HCT116 (cell line): ENCODE measurements at regions not wholly inside any gene's neighbourhood (a gene's known extent, or its start where the extent isn't known, plus 50 kb on each side); places are given as distances from the start of the nearest gene placed in this dataset.

Experiments used
- ATAC-seq: fragments of 200-7000 bp; cut with Tn5 transposase; 2 replicates; pipeline ENCODE4 v1.9.1; 2020; ENCODE audit warnings: mild to moderate bottlenecking, moderate library complexity
- BruUV-seq: library from RNA; stranded (reverse); fragments of 400-500 nt; replicated peaks from 2 replicates; lab custom pipeline; 2021; lab: Mats Ljungman, UMichigan
- CTCF ChIA-PET: fragments of 300-600 bp; sonication (Branson Sonifier 250); formaldehyde crosslinking; loops from one replicate; lab custom pipeline; 2021; ENCODE audit warnings: antibody characterized with exemption; lab: Charles Lee
- POLR2A ChIA-PET: fragments of 300-600, 350-600 bp; sonication (Branson Sonifier 250); formaldehyde crosslinking; loops from one replicate; lab custom pipeline; 2021; ENCODE audit warnings: antibody characterized with exemption; lab: Charles Lee
- RAD21 ChIA-PET, 2 experiments: fragments of 300-600 bp; sonication (Branson Sonifier 250); formaldehyde crosslinking; loops; one replicate each; lab custom pipeline; 2023; ENCODE audit warnings: low total read pairs in 2 of 2; ENCODE audit not compliant: uncharacterized antibody in 2 of 2, unreplicated experiment in 2 of 2, low non-redundant PET in 1 of 2; lab: Charles Lee
- DNase-seq: peaks from one replicate; pipeline ENCODE4 v3.0.0-alpha.2; 2010; ENCODE audit warnings: low read depth, low spot score
- H2AFZ ChIP-seq: fragments of 200-600 bp; shearing (Covaris generic), sonication (generic); 2 replicates; pipeline ENCODE4 v1.6.1; 2017; ENCODE audit warnings: low read depth, mixed run types, mixed read lengths, antibody characterized with exemption, low read length; ENCODE audit not compliant: poor library complexity, severe bottlenecking
- H3K27ac ChIP-seq: 2 replicates; pipeline ENCODE4 v1.5.1; 2012; ENCODE audit warnings: low read depth, low read length
- H3K27me3 ChIP-seq: fragments of 200-600 bp; sonication (generic); 2 replicates; pipeline ENCODE4 v1.6.1; 2016; ENCODE audit warnings: mixed run types, low read length, mixed read lengths; ENCODE audit not compliant: insufficient read depth
- H3K36me3 ChIP-seq, 2 experiments: fragments of 200-500 bp in 1 of 2; fragments of 200-600 bp in 1 of 2; sonication (Bioruptor generic) in 1 of 2; sonication (generic) in 1 of 2; 2 replicates each; pipeline versions ENCODE4 v1.5.1 to v1.6.1; 2014 to 2016; ENCODE audit warnings: low read length in 2 of 2, inconsistent platforms in 1 of 2, mixed read lengths in 1 of 2, mixed run types in 1 of 2; ENCODE audit not compliant: insufficient read depth in 2 of 2, control insufficient read depth in 1 of 2
- H3K4me1 ChIP-seq, 2 experiments: fragments of 200-600 bp in 1 of 2; sonication (generic) in 1 of 2; 2 replicates each; pipeline versions ENCODE4 v1.5.1 to v1.6.1; 2012 to 2017; ENCODE audit warnings: low read length in 2 of 2, inconsistent platforms in 1 of 2, mild to moderate bottlenecking in 1 of 2, mixed read lengths in 1 of 2, mixed run types in 1 of 2, moderate library complexity in 1 of 2; ENCODE audit not compliant: insufficient read depth in 2 of 2, control insufficient read depth in 1 of 2
- H3K4me2 ChIP-seq: fragments of 200-600 bp; sonication (generic); 2 replicates; pipeline ENCODE4 v1.6.1; 2017; ENCODE audit warnings: mixed run types, low read length, mixed read lengths
- H3K4me3 ChIP-seq, 2 experiments: fragments of 200-600 bp in 1 of 2; sonication (generic) in 1 of 2; replicated peaks in 1 of 2; 2 replicates each; pipeline ENCODE4 v1.5.1; 2011 to 2016; ENCODE audit warnings: low read length in 2 of 2, control low read depth in 1 of 2, low read depth in 1 of 2, mild to moderate bottlenecking in 1 of 2, mixed read lengths in 1 of 2, mixed run types in 1 of 2
- H3K79me2 ChIP-seq: fragments of 200-600 bp; sonication (generic); 2 replicates; pipeline ENCODE4 v1.6.1; 2017; ENCODE audit warnings: mild to moderate bottlenecking, mixed run types, low read length, moderate library complexity, mixed read lengths; ENCODE audit not compliant: insufficient read depth
- H3K9ac ChIP-seq: fragments of 200-600 bp; sonication (generic); 2 replicates; pipeline ENCODE4 v1.6.1; 2016; ENCODE audit warnings: low read length, mixed read lengths
- H3K9me2 ChIP-seq: fragments of 200-600 bp; sonication (generic), shearing (Covaris generic); 2 replicates; pipeline ENCODE4 v1.6.1; 2017; ENCODE audit warnings: mixed run types, mild to moderate bottlenecking, moderate library complexity; ENCODE audit not compliant: insufficient read depth
- H3K9me3 ChIP-seq, 2 experiments: fragments of 200-500 bp in 1 of 2; fragments of 200-600 bp in 1 of 2; sonication (Bioruptor generic) in 1 of 2; sonication (generic) in 1 of 2; 2 replicates each; pipeline ENCODE4 v1.6.1; 2014 to 2017; ENCODE audit warnings: low read length in 2 of 2, mixed read lengths in 2 of 2, inconsistent platforms in 1 of 2, low read depth in 1 of 2, mild to moderate bottlenecking in 1 of 2, mixed run types in 1 of 2, moderate library complexity in 1 of 2; ENCODE audit not compliant: control insufficient read depth in 1 of 2, insufficient read depth in 1 of 2
- H4K20me1 ChIP-seq: fragments of 200-600 bp; sonication (generic), shearing (Covaris generic); 2 replicates; pipeline ENCODE4 v1.6.1; 2017; ENCODE audit warnings: mixed run types, mild to moderate bottlenecking, moderate library complexity; ENCODE audit not compliant: insufficient read depth
- CBX3 ChIP-seq: IDR thresholded peaks from 2 replicates; pipeline ENCODE4 v1.6.1; 2012; ENCODE audit warnings: low read depth
- ELF1 ChIP-seq: IDR thresholded peaks from 2 replicates; pipeline ENCODE4 v1.6.1; 2012; ENCODE audit warnings: low read depth, borderline replicate concordance
- EZH2phosphoT487 ChIP-seq: fragments of 200-600 bp; IDR thresholded peaks from 2 replicates; pipeline ENCODE4 v1.6.1; 2018; ENCODE audit warnings: antibody characterized with exemption, borderline replicate concordance
- JUND ChIP-seq: IDR thresholded peaks from 2 replicates; pipeline ENCODE4 v1.6.1; 2012
- POLR2A ChIP-seq: IDR thresholded peaks from 2 replicates; pipeline ENCODE4 v1.7.0; 2011; ENCODE audit warnings: borderline replicate concordance; ENCODE audit not compliant: insufficient read depth, insufficient read length; ENCODE audit errors: extremely low read depth
- POLR2AphosphoS5 ChIP-seq: IDR thresholded peaks from 2 replicates; pipeline ENCODE4 v1.6.1; 2011; ENCODE audit warnings: mild to moderate bottlenecking, low read depth, low read length, moderate library complexity
- RAD21 ChIP-seq: IDR thresholded peaks from 2 replicates; pipeline ENCODE4 v1.6.1; 2012; ENCODE audit warnings: low read depth, mild to moderate bottlenecking
- SIN3A ChIP-seq: IDR thresholded peaks from 2 replicates; pipeline ENCODE4 v1.6.1; 2012; ENCODE audit warnings: low read depth
- SP1 ChIP-seq: IDR thresholded peaks from 2 replicates; pipeline ENCODE4 v1.6.1; 2012; ENCODE audit warnings: low read depth
- SRF ChIP-seq: IDR thresholded peaks from 2 replicates; pipeline ENCODE4 v1.6.1; 2012; ENCODE audit warnings: low read depth
- TCF7L2 ChIP-seq: IDR thresholded peaks from 2 replicates; pipeline ENCODE4 v1.7.0; 2011; ENCODE audit warnings: borderline replicate concordance, inconsistent platforms; ENCODE audit not compliant: insufficient read depth, insufficient read length; ENCODE audit errors: extremely low read depth
- YY1 ChIP-seq: IDR thresholded peaks from 2 replicates; pipeline ENCODE4 v1.6.1; 2011; ENCODE audit warnings: low read length, low read depth, moderate library complexity, mild to moderate bottlenecking; ENCODE audit not compliant: insufficient replicate concordance; ENCODE audit errors: extremely low read depth
- ZFX ChIP-seq: fragments of 450-650 bp; IDR thresholded peaks from 2 replicates; pipeline ENCODE4 v1.6.1; 2017
- intact Hi-C: fragments of 100-400 bp; cut with micrococcal nuclease; formaldehyde crosslinking; loops from 2 replicates; pipeline ENCODE4 v1.10.0; 2022
- TF ChIP-seq, protein P1 (sequence below): IDR thresholded peaks from 2 replicates; pipeline ENCODE4 v1.6.1; 2011; ENCODE audit warnings: mild to moderate bottlenecking, low read length, moderate library complexity; ENCODE audit not compliant: insufficient replicate concordance; ENCODE audit errors: extremely low read depth
- TF ChIP-seq, protein P2 (sequence below): IDR thresholded peaks from 2 replicates; pipeline ENCODE4 v1.6.1; 2012

DNA sequence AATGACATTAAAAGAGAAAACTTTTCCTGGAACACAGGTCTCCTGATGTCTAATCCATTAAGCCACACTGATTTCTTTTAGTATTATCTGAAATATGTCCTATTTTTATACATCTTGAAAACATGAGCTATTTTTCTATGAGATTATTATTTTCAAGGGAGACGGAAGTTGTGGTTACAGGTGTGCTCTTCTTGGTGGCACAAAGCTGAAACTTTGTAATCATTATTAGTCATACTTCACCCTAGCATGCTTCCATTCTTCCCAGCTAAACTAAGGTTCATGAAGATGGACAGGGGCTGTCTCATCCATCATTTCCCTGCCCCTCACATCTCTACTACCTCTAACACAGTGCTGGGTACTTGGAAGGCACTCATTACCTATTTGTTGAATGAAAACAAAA lies 85.6 kb upstream of the POU1F1 start (continued):
- TF ChIP-seq YY1: no peak
- TF ChIP-seq JUND: no peak

DNA sequence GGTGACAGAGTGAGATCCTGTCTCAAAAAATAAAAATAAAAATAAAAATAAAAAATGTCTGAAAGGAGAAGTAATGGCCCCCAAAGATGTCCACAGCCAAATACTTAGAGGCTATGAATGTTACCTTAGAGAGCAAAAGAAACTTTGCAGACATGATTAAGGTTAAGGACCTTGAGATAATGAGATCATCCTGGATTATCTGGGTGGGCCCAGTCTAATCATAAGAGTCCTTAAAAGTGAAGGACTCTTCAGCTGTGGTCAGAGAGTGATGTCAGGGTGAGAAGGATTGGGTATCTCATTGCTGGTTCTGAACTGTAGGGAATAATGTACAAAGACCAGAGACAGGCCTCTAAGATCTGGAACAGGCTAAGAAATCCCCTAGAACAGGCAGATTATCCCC lies 84.9 kb upstream of the POU1F1 start:
- DNase-seq: no peak
- H3K79me2 ChIP-seq: no peaks in the 10 kb centered on the region
- no peak overlapping the region for H3K9ac ChIP-seq
- H3K27ac ChIP-seq: no peak overlapping the region
- H3K4me1 ChIP-seq: no peaks in the 10 kb centered on the region
- H3K36me3 ChIP-seq: no peaks in the 10 kb centered on the region
- no peaks in the 10 kb centered on the region for H3K9me2 ChIP-seq
- intact Hi-C loops: no loop called here
- H2AFZ ChIP-seq: no peak overlapping the region
- no peaks in the 10 kb centered on the region for H3K27me3 ChIP-seq
- TF ChIP-seq ZFX: no peak
- TF ChIP-seq, all 23 proteins: peak for 0
- ATAC-seq: no peak
- Histone ChIP-seq H3K9me3 (no peaks in the 10 kb centered on the region), H4K20me1 (no peaks in the 10 kb centered on the region), H3K4me2 (no peak overlapping the region), H3K4me3 (no peak overlapping the region)
- ChIA-PET POLR2A (no interaction called here), RAD21 (no interaction called here), CTCF (interaction anchor here (2.6 kb wide), 1 partner anchor 10 kb away, joined by 11 read pairs; no protein-coding TSS in a partner anchor)
- BruUV-seq: no TSS peak

DNA sequence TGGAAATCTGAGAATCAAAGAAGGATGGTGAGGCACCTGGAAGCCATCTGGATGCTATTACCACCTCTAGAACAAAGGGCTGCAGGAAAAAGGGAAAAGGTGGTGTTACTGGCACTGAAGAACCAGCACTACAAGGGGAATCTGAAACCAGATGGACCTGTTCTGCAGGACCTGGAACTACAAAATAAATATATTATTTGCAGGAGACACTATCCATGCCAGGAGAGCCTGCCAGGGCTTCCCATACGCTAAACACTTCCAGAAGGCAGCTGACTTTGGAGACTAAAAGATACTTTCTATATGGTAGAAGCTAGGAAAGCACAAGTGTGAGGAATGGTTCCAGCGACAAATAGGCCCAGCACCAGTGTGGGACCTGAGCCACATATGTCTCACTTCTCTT lies 83.4 kb upstream of the POU1F1 start:
- ChIA-PET POLR2A (no interaction called here), CTCF (interaction anchor here (2.6 kb wide), 1 partner anchor 9 kb away, joined by 11 read pairs; no protein-coding TSS in a partner anchor), RAD21 (no interaction called here)
- no peak for ATAC-seq
- no peaks in the 10 kb centered on the region for H3K36me3 ChIP-seq
- DNase-seq: no peak
- H3K4me2 ChIP-seq: no peak overlapping the region
- H3K9ac ChIP-seq: no peak overlapping the region
- H4K20me1 ChIP-seq: no peaks in the 10 kb centered on the region
- intact Hi-C loops: no loop called here
- no peaks in the 10 kb centered on the region for H3K9me3 ChIP-seq
- H3K4me1 ChIP-seq: no peaks in the 10 kb centered on the region
- H3K27me3 ChIP-seq: no peaks in the 10 kb centered on the region
- H3K79me2 ChIP-seq: no peaks in the 10 kb centered on the region
- no peaks in the 10 kb centered on the region for H3K9me2 ChIP-seq
- no peak overlapping the region for H2AFZ ChIP-seq
- TF ChIP-seq, protein P1, sequence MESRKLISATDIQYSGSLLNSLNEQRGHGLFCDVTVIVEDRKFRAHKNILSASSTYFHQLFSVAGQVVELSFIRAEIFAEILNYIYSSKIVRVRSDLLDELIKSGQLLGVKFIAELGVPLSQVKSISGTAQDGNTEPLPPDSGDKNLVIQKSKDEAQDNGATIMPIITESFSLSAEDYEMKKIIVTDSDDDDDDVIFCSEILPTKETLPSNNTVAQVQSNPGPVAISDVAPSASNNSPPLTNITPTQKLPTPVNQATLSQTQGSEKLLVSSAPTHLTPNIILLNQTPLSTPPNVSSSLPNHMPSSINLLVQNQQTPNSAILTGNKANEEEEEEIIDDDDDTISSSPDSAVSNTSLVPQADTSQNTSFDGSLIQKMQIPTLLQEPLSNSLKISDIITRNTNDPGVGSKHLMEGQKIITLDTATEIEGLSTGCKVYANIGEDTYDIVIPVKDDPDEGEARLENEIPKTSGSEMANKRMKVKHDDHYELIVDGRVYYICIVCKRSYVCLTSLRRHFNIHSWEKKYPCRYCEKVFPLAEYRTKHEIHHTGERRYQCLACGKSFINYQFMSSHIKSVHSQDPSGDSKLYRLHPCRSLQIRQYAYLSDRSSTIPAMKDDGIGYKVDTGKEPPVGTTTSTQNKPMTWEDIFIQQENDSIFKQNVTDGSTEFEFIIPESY: no peak
- TF ChIP-seq JUND: no peak
- no peak for TF ChIP-seq EZH2phosphoT487
- no peak for TF ChIP-seq SP1
- TF ChIP-seq, protein P2, sequence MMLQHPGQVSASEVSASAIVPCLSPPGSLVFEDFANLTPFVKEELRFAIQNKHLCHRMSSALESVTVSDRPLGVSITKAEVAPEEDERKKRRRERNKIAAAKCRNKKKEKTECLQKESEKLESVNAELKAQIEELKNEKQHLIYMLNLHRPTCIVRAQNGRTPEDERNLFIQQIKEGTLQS: no peak
- no peak for TF ChIP-seq RAD21
- TF ChIP-seq ELF1: no peak
- no peak for TF ChIP-seq CBX3
- no peak for TF ChIP-seq SIN3A
- no peak for TF ChIP-seq ZFX
- no peak for TF ChIP-seq POLR2A
- TF ChIP-seq SRF: no peak
- TF ChIP-seq POLR2AphosphoS5: no peak
- TF ChIP-seq TCF7L2: no peak
- H3K4me3 ChIP-seq: no peak overlapping the region
- no TSS peak for BruUV-seq
- no peak overlapping the region for H3K27ac ChIP-seq
